Adrenal gland (tissue), 9 donors: ENCODE measurements at regions not wholly inside any gene's neighbourhood (a gene's known extent, or its start where the extent isn't known, plus 50 kb on each side); places are given as distances from the start of the nearest gene placed in this dataset.

Experiments used
- DNase-seq, 7 donors: peaks; one replicate each; pipeline ENCODE4 v3.0.0-alpha.2; 2019 to 2020
- H3K27ac ChIP-seq, 5 donors: fragments of 200-600 bp; sonication (generic) in 4 of 5; 1 replicate in 3 of 5; 2 replicates in 2 of 5; pipeline versions ENCODE4 v1.5.1 to v1.8.0; 2016 to 2020; ENCODE audit warnings: mild to moderate bottlenecking in 1 of 5
- H3K27me3 ChIP-seq: fragments of 200-600 bp; 2 replicates; pipeline ENCODE4 v1.8.0; 2021
- H3K36me3 ChIP-seq, 2 donors: fragments of 200-600 bp; replicated peaks in 1 of 2; 1 replicate in 1 of 2; 2 replicates in 1 of 2; pipeline versions ENCODE4 v1.5.1 to v1.8.0; 2018 to 2022
- H3K4me1 ChIP-seq, 2 donors: fragments of 200-600 bp; replicated peaks in 1 of 2; 1 replicate in 1 of 2; 2 replicates in 1 of 2; pipeline versions ENCODE4 v1.5.1 to v1.8.0; 2018 to 2021
- H3K4me3 ChIP-seq, 4 donors: fragments of 200-600 bp; sonication (generic) in 3 of 4; one replicate each; pipeline ENCODE4 v1.5.1; 2016 to 2018
- H3K9me3 ChIP-seq, 3 donors: fragments of 200-600 bp; sonication (generic) in 1 of 3; replicated peaks in 1 of 3; 1 replicate in 2 of 3; 2 replicates in 1 of 3; pipeline versions ENCODE4 v1.5.1 to v1.8.0; 2016 to 2021
- CTCF ChIP-seq, 6 experiments: fragments of 450-650 bp in 4 of 6; fragments of 200-600 bp in 2 of 6; sonication (generic) in 1 of 6; IDR thresholded peaks; 1 replicate in 5 of 6; 2 replicates in 1 of 6; pipeline versions ENCODE4 v1.5.1 to v1.8.0; 2016 to 2021; ENCODE audit warnings: antibody characterized with exemption in 6 of 6, mild to moderate bottlenecking in 2 of 6, moderate library complexity in 1 of 6
- POLR2A ChIP-seq, 2 donors: fragments of 450-650 bp; IDR thresholded peaks; one replicate each; pipeline ENCODE4 v1.6.1; 2017; ENCODE audit warnings: antibody characterized with exemption in 2 of 2, mild to moderate bottlenecking in 2 of 2, moderate library complexity in 1 of 2
- WGBS, 4 donors: extraction: QIAGEN DNeasy Blood & Tissue Kit in 2 of 4; methylation state at CpG; one replicate each; pipeline versions ENCODE4 v1.1.5 to v1.1.7; 2013 to 2017; 5-methylcytosine and 5-hydroxymethylcytosine counted together
- intact Hi-C, 2 donors: fragments of 100-400 bp; cut with DNase I; formaldehyde crosslinking; loops; one replicate each; pipeline versions ENCODE4 v1.14.1 to v1.15.0; 2022 to 2023
- donor health status: healthy with polysubstance abuse.
- donor health status: Bipolar disorder and iron deficiency.
- donor health status: DM: yes; HTN: yes; CAD: no.
- donor health status: DM: no; HTN: no; CAD: no.
- donor health status: DM: no; HTN: no; CAD: no.

- DNase-seq, result no peak
- intact Hi-C loops, result no loop called here
- Histone ChIP-seq H3K27ac (no peak overlapping the region), H3K36me3 (no peaks in the 10 kb centered on the region), H3K4me1 (no peaks in the 10 kb centered on the region), H3K4me3 (no peak overlapping the region), H3K9me3 (no peaks in the 10 kb centered on the region), H3K27me3 (no peaks in the 10 kb centered on the region)
- 62 to 71% (median 66%) methylated on average over 6 of the region's 6 CpGs for WGBS, 4 donors
- TF ChIP-seq POLR2A (IDR thresholded peaks at IDR 0.05), result no peak
- no peak for TF ChIP-seq CTCF (IDR thresholded peaks at IDR 0.05)
Measured at GRCh38 chr3:182136008-182136910, 424.5 kb downstream of the SOX2 start.

- 35 to 62% (median 47%) methylated on average over 1 of the region's 1 CpG for WGBS, 4 donors
- H3K4me3 ChIP-seq, result no peak overlapping the region
- H3K36me3 ChIP-seq, result no peaks in the 10 kb centered on the region
- H3K4me1 ChIP-seq, result no peaks in the 10 kb centered on the region
- DNase-seq, result no peak
- H3K27me3 ChIP-seq, result no peaks in the 10 kb centered on the region
- H3K9me3 ChIP-seq, result no peaks in the 10 kb centered on the region
- H3K27ac ChIP-seq, result no peak overlapping the region
- no peak for TF ChIP-seq CTCF (IDR thresholded peaks at IDR 0.05)
- TF ChIP-seq POLR2A (IDR thresholded peaks at IDR 0.05), result no peak
- intact Hi-C loops, result no loop called here
Measured at GRCh38 chr3:182138393-182138792, 426.7 kb downstream of the SOX2 start.

- H3K36me3 ChIP-seq, result no peaks in the 10 kb centered on the region
- no peak overlapping the region for H3K4me3 ChIP-seq
- WGBS, 4 donors, result 62 to 69% (median 68%) methylated on average over 7 of the region's 7 CpGs
- no peaks in the 10 kb centered on the region for H3K9me3 ChIP-seq
- H3K4me1 ChIP-seq, result no peaks in the 10 kb centered on the region
- TF ChIP-seq CTCF (IDR thresholded peaks at IDR 0.05) (no peak), POLR2A (IDR thresholded peaks at IDR 0.05) (no peak)
- DNase-seq, result no peak
- H3K27me3 ChIP-seq, result no peaks in the 10 kb centered on the region
- intact Hi-C loops, result no loop called here
- H3K27ac ChIP-seq, result no peak overlapping the region
Measured at GRCh38 chr3:182139627-182140357, 428.1 kb downstream of the SOX2 start.

GRCh38 chr3:182142928-182143327, 431.2 kb downstream of the SOX2 start:
- no peak for TF ChIP-seq CTCF (IDR thresholded peaks at IDR 0.05)
- no peak for TF ChIP-seq POLR2A (IDR thresholded peaks at IDR 0.05)
- DNase-seq, result no peak
- Histone ChIP-seq H3K27ac (no peak overlapping the region), H3K4me1 (no peaks in the 10 kb centered on the region), H3K27me3 (no peaks in the 10 kb centered on the region), H3K9me3 (no peaks in the 10 kb centered on the region), H3K36me3 (no peaks in the 10 kb centered on the region), H3K4me3 (no peak overlapping the region)
- 19 to 27% (median 23%) methylated on average over 2 of the region's 2 CpGs for WGBS, 4 donors
- intact Hi-C loops, result no loop called here
